Suprapubic skin (tissue), 4 donors: ENCODE measurements at regions not wholly inside any gene's neighbourhood (a gene's known extent, or its start where the extent isn't known, plus 50 kb on each side); places are given as distances from the start of the nearest gene placed in this dataset.

Source experiments
- DNase-seq, 2 donors: peaks; one replicate each; pipeline ENCODE4 v3.0.0-alpha.2; 2019; ENCODE audit warnings: low spot score in 2 of 2
- H3K27ac ChIP-seq: fragments of 200-600 bp; sonication (generic); one replicate; pipeline ENCODE4 v1.5.1; 2019
- H3K27me3 ChIP-seq: fragments of 200-600 bp; sonication (generic); one replicate; pipeline ENCODE4 v1.5.1; 2019
- H3K36me3 ChIP-seq: fragments of 200-600 bp; sonication (generic); one replicate; pipeline ENCODE4 v1.5.1; 2019
- H3K4me1 ChIP-seq: fragments of 200-600 bp; sonication (generic); one replicate; pipeline ENCODE4 v1.5.1; 2019
- H3K4me3 ChIP-seq: fragments of 200-600 bp; sonication (generic); one replicate; pipeline ENCODE4 v1.5.1; 2019; ENCODE audit warnings: mild to moderate bottlenecking
- H3K9me3 ChIP-seq: fragments of 200-600 bp; sonication (generic); one replicate; pipeline ENCODE4 v1.5.1; 2019
- EP300 ChIP-seq: sonication (generic); formaldehyde crosslinking; IDR thresholded peaks from one replicate; pipeline ENCODE4 v1.6.1; 2017; ENCODE audit warnings: antibody characterized with exemption
- POLR2A ChIP-seq, 2 donors: fragments of 450-650 bp; IDR thresholded peaks; one replicate each; pipeline ENCODE4 v1.6.1; 2017; ENCODE audit warnings: antibody characterized with exemption in 2 of 2, mild to moderate bottlenecking in 2 of 2, moderate library complexity in 2 of 2
- POLR2AphosphoS5 ChIP-seq, 3 donors: sonication (generic); formaldehyde crosslinking; IDR thresholded peaks; one replicate each; pipeline ENCODE4 v1.6.1; 2017; ENCODE audit warnings: antibody characterized with exemption in 3 of 3
- WGBS: methylation state at CpG from one replicate; pipeline ENCODE4 v1.1.5; 2018; 5-methylcytosine and 5-hydroxymethylcytosine counted together
- TF ChIP-seq, protein P1 (sequence below), 2 donors: fragments of 200-600 bp in 1 of 2; fragments of 450-650 bp in 1 of 2; sonication (generic) in 1 of 2; IDR thresholded peaks; one replicate each; pipeline ENCODE4 v1.5.1; 2016 to 2019; ENCODE audit warnings: antibody characterized with exemption in 2 of 2, mild to moderate bottlenecking in 1 of 2, moderate library complexity in 1 of 2

GRCh38 chr1:177812144-177812543, 157.7 kb downstream of the SEC16B start:
- no peaks in the 10 kb centered on the region for H3K36me3 ChIP-seq
- DNase-seq, result no peak
- TF ChIP-seq, protein P1, sequence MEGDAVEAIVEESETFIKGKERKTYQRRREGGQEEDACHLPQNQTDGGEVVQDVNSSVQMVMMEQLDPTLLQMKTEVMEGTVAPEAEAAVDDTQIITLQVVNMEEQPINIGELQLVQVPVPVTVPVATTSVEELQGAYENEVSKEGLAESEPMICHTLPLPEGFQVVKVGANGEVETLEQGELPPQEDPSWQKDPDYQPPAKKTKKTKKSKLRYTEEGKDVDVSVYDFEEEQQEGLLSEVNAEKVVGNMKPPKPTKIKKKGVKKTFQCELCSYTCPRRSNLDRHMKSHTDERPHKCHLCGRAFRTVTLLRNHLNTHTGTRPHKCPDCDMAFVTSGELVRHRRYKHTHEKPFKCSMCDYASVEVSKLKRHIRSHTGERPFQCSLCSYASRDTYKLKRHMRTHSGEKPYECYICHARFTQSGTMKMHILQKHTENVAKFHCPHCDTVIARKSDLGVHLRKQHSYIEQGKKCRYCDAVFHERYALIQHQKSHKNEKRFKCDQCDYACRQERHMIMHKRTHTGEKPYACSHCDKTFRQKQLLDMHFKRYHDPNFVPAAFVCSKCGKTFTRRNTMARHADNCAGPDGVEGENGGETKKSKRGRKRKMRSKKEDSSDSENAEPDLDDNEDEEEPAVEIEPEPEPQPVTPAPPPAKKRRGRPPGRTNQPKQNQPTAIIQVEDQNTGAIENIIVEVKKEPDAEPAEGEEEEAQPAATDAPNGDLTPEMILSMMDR (IDR thresholded peaks at IDR 0.05), result no peak
- TF ChIP-seq POLR2A (IDR thresholded peaks at IDR 0.05), result no peak
- no peak for TF ChIP-seq POLR2AphosphoS5 (IDR thresholded peaks at IDR 0.05)
- no peak for TF ChIP-seq EP300
- H3K4me3 ChIP-seq, result no peak overlapping the region
- 87% methylated on average over 3 of the region's 3 CpGs for WGBS
- no peak overlapping the region for H3K27ac ChIP-seq
- no peaks in the 10 kb centered on the region for H3K27me3 ChIP-seq
- no peaks in the 10 kb centered on the region for H3K9me3 ChIP-seq
- H3K4me1 ChIP-seq, result no peaks in the 10 kb centered on the region

DNA sequence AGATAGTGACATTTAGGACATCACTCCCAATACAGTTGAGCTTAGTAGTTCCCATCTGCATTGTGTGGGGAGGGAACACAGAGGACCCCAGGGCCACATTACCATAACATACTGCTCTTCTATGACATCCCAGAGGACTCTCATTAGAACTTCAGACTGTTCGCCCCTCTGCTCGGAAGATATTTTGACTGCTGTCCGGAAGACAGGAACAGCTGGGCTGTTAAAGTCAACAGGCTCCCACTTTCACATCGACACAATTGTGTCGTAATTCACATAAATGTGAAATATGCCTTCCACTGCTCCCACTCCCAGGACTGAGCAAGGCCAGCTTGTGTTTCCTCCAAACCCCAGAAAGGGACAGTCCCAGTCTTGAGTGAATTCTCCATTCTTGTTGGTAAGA, 158.4 kb downstream of the SEC16B start:
- no peak for TF ChIP-seq POLR2AphosphoS5 (IDR thresholded peaks at IDR 0.05)
- TF ChIP-seq EP300, result no peak
- TF ChIP-seq POLR2A (IDR thresholded peaks at IDR 0.05), result no peak
- TF ChIP-seq, protein P1 (IDR thresholded peaks at IDR 0.05), result no peak
- 69% methylated on average over 5 of the region's 5 CpGs for WGBS
- Histone ChIP-seq H3K27ac (no peak overlapping the region), H3K9me3 (no peaks in the 10 kb centered on the region), H3K4me3 (no peak overlapping the region), H3K4me1 (no peaks in the 10 kb centered on the region), H3K36me3 (no peaks in the 10 kb centered on the region), H3K27me3 (no peaks in the 10 kb centered on the region)
- DNase-seq, result no peak

DNA sequence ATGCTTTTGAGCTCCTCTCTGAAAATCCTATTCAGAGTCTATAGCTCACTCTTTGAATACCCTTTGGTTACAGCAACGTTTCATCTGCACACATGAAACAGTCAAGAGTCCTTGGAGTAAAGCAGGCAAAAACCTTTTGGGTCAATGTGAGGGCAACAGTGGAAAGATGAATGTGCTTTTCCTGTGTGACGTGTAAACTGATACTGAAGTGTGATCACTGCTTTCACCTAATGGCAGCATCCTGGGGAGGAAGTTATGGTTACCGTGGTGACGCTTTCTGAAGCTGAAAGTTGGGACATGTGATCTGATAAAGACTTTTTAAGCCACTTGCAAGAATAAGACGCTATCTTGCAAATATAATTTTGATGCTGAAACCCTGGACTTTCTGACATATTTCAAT, 160.0 kb downstream of the SEC16B start:
- Histone ChIP-seq H3K4me1 (no peaks in the 10 kb centered on the region), H3K27me3 (no peaks in the 10 kb centered on the region), H3K4me3 (no peak overlapping the region), H3K9me3 (no peaks in the 10 kb centered on the region), H3K36me3 (no peaks in the 10 kb centered on the region), H3K27ac (no peak overlapping the region)
- TF ChIP-seq POLR2AphosphoS5 (IDR thresholded peaks at IDR 0.05) (no peak), POLR2A (IDR thresholded peaks at IDR 0.05) (no peak), EP300 (no peak)
- TF ChIP-seq, protein P1 (IDR thresholded peaks at IDR 0.05), result no peak
- DNase-seq, result no peak
- WGBS, result 69% methylated on average over 5 of the region's 5 CpGs

DNA sequence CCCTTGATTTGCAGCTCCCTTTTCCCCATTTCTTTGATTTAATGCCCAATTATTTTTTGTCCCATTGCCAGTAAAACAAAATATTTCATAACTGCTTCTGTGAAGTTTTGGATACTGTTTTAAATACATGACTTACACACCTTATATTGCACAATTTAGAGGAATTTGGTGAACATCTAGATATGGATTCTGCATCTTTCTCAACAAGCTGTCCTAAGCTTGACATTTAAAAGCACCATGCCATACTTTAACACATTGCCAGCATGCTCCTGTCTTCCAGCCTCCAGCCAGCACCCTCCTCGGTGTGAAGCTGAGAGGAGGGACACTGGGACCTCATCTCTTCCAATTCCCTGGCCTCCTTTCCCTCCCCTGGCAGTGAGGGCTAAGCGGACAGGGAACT, 167.6 kb downstream of the SEC16B start:
- Histone ChIP-seq H3K9me3 (no peaks in the 10 kb centered on the region), H3K4me1 (no peaks in the 10 kb centered on the region), H3K36me3 (no peaks in the 10 kb centered on the region), H3K4me3 (no peak overlapping the region), H3K27me3 (no peaks in the 10 kb centered on the region), H3K27ac (no peak overlapping the region)
- no peak for DNase-seq
- TF ChIP-seq, protein P1 (IDR thresholded peaks at IDR 0.05), result no peak
- TF ChIP-seq POLR2AphosphoS5 (IDR thresholded peaks at IDR 0.05) (no peak), POLR2A (IDR thresholded peaks at IDR 0.05) (no peak), EP300 (no peak)
- 54% methylated on average over 2 of the region's 2 CpGs for WGBS

- Histone ChIP-seq H3K27ac (no peak overlapping the region), H3K36me3 (no peaks in the 10 kb centered on the region), H3K9me3 (no peaks in the 10 kb centered on the region), H3K27me3 (no peaks in the 10 kb centered on the region), H3K4me3 (no peak overlapping the region), H3K4me1 (no peaks in the 10 kb centered on the region)
- WGBS, result 55% methylated on average over 3 of the region's 3 CpGs
- TF ChIP-seq POLR2A (IDR thresholded peaks at IDR 0.05), result no peak
- no peak for DNase-seq
These were observed 168.1 kb downstream of the SEC16B start for GRCh38 chr1:177801790-177802189.

DNA sequence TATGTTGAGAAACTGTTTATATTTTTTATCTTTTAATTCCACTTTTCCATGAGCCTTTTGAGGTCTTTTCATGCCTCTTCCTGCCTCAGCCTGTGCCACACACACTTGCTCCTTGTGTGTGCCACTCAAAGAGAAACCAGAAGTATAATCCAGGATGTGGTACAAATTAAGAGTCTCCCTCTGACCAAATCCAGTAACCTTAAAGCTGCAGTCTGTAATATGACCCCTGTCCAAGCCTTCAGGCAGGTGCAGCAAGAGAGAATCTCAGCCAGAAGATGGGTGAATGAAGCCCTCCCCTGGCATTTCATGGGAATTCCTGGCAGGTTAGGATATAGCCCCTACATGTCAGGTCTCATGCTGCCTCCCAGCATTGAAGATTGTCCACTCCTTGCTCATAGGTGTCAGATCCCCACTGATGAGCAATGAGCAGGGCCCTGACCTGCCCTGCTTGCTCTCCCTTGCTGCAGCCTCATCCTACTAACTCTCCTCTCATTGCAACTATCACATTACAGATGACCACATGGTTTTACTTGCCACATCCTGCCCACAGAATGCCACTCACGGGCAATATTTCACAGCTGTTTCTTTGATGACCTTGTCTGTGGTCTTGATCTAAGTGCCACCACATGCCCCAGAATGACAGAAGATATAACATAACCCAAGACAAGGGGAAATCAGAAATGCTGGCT, 169.3 kb downstream of the SEC16B start:
- no peak for DNase-seq
- Histone ChIP-seq H3K27me3 (no peaks in the 10 kb centered on the region), H3K27ac (no peak overlapping the region), H3K9me3 (no peaks in the 10 kb centered on the region), H3K36me3 (no peaks in the 10 kb centered on the region), H3K4me3 (no peak overlapping the region), H3K4me1 (no peaks in the 10 kb centered on the region)
- no peak for TF ChIP-seq POLR2AphosphoS5 (IDR thresholded peaks at IDR 0.05)
- TF ChIP-seq EP300, result no peak
- TF ChIP-seq, protein P1 (IDR thresholded peaks at IDR 0.05), result no peak
- TF ChIP-seq POLR2A (IDR thresholded peaks at IDR 0.05), result no peak
- WGBS, result 58% methylated on average over 1 of the region's 1 CpG
